ENCODE measurements at regions not wholly inside any gene's neighbourhood (a gene's known extent, or its start where the extent isn't known, plus 50 kb on each side); places are given as distances from the start of the nearest gene placed in this dataset.

GRCh38 chr16:20257234-20257633, 70.1 kb downstream of the GP2 start:
- POLR2A ChIA-PET (ENCODE audit: unreplicated experiment) = no interaction called here
- Histone ChIP-seq H2AK9ac (replicated peaks; ENCODE audit: low read depth, low read length, poor library complexity) (no peak overlapping the region), H3K9me1 (ENCODE audit: insufficient read depth, low read length) (no peaks in the 10 kb centered on the region), H3K9ac (ENCODE audit: low read depth, low read length) (no peak overlapping the region), H2AK5ac (ENCODE audit: low read depth, low read length) (no peak overlapping the region), H3K18ac (ENCODE audit: low read depth, low read length) (no peak overlapping the region), H2BK5ac (ENCODE audit: low read depth, low read length, poor library complexity, severe bottlenecking) (no peak overlapping the region), H2BK15ac (ENCODE audit: low read depth, low read length) (no peak overlapping the region), H3K4ac (ENCODE audit: low read depth, low read length) (no peak overlapping the region), H3K4me1 (ENCODE audit: control insufficient read depth, insufficient read depth, low read length) (no peaks in the 10 kb centered on the region), H3K23ac (ENCODE audit: low read depth, low read length) (no peak overlapping the region), H2BK120ac (ENCODE audit: low read depth, low read length) (no peak overlapping the region), H4K91ac (ENCODE audit: insufficient read depth, low read depth, low read length) (no peak overlapping the region), H4K8ac (ENCODE audit: low read depth in 2 of 2, low read length in 2 of 2) (no peak overlapping the region), H3K27ac (ENCODE audit: insufficient read depth, low read length) (no peak overlapping the region), H4K20me1 (ENCODE audit: insufficient read depth, low read length) (no peaks in the 10 kb centered on the region), H2BK20ac (ENCODE audit: low read depth, low read length) (no peak overlapping the region), H3K27me3 (ENCODE audit: control insufficient read depth, insufficient read depth, low read length) (no peaks in the 10 kb centered on the region), H2AFZ (replicated peaks; ENCODE audit: low read length, poor library complexity) (no peak overlapping the region), H3K4me2 (ENCODE audit: low read depth, low read length) (no peak overlapping the region), H3K36me3 (ENCODE audit: control insufficient read depth, insufficient read depth, low read length) (no peaks in the 10 kb centered on the region), H3K9me3 (ENCODE audit: control insufficient read depth, insufficient read depth, low read length) (peaks cover 20% of the 10 kb centered on the region; the same call in 1 of the 2 replicates), H3K4me3 (ENCODE audit: insufficient read depth, low read depth, low read length) (no peak overlapping the region), H3K79me1 (ENCODE audit: low read depth in 1 of 2, low read length in 2 of 2) (no peaks in the 10 kb centered on the region), H3K56ac (ENCODE audit: extremely low read depth, insufficient read depth, low read length) (no peak overlapping the region), H4K5ac (ENCODE audit: low read depth, low read length) (no peak overlapping the region), H3K14ac (replicated peaks; ENCODE audit: low read depth, low read length) (no peak overlapping the region)
- DNase-seq = no peak
- in situ Hi-C loops (cut with MboI; ENCODE audit: low sequenced_read_pairs) = no loop called here
- CTCF ChIA-PET = no interaction called here
- ATAC-seq (ENCODE audit: low read depth) = no peak
- no CpG with 5 or more reads among the region's 3 CpGs for WGBS, 2 experiments (ENCODE audit: extremely low coverage in 2 of 2, insufficient read length in 1 of 2)
- dilution Hi-C loops (cut with HindIII; ENCODE audit: low sequenced_read_pairs, unreplicated experiment) = no loop called here
- TF ChIP-seq, protein P1, sequence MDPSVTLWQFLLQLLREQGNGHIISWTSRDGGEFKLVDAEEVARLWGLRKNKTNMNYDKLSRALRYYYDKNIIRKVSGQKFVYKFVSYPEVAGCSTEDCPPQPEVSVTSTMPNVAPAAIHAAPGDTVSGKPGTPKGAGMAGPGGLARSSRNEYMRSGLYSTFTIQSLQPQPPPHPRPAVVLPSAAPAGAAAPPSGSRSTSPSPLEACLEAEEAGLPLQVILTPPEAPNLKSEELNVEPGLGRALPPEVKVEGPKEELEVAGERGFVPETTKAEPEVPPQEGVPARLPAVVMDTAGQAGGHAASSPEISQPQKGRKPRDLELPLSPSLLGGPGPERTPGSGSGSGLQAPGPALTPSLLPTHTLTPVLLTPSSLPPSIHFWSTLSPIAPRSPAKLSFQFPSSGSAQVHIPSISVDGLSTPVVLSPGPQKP (IDR thresholded peaks at IDR 0.05; ENCODE audit: borderline replicate concordance, low read depth, low read length) = no peak
- no peak for TF ChIP-seq MXI1 (IDR thresholded peaks at IDR 0.05; ENCODE audit: borderline replicate concordance, low read depth, low read length)
- TF ChIP-seq, protein P2, sequence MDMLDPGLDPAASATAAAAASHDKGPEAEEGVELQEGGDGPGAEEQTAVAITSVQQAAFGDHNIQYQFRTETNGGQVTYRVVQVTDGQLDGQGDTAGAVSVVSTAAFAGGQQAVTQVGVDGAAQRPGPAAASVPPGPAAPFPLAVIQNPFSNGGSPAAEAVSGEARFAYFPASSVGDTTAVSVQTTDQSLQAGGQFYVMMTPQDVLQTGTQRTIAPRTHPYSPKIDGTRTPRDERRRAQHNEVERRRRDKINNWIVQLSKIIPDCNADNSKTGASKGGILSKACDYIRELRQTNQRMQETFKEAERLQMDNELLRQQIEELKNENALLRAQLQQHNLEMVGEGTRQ (IDR thresholded peaks at IDR 0.05; ENCODE audit: low read depth, low read length) = no peak
- no peak for TF ChIP-seq POLR2A (IDR thresholded peaks at IDR 0.05; ENCODE audit: low read depth, low read length)
- no peak for TF ChIP-seq CEBPB (IDR thresholded peaks at IDR 0.05; ENCODE audit: low read depth, low read length)
- no peak for TF ChIP-seq RFX5 (IDR thresholded peaks at IDR 0.05; ENCODE audit: low read depth, low read length)
- TF ChIP-seq CTCF (conservative IDR thresholded peaks at IDR 0.05; ENCODE audit: low read depth, low read length) = no peak
- no peak for TF ChIP-seq MAFK (IDR thresholded peaks at IDR 0.05; ENCODE audit: low read depth, low read length)
- TF ChIP-seq CHD1 (IDR thresholded peaks at IDR 0.05; ENCODE audit: low read depth, low read length) = no peak
- no TSS peak for BruUV-seq (replicated peaks)
- intact Hi-C loops (cut with micrococcal nuclease) = no loop called here

Measured in IMR-90 (cell line).